Vagina (tissue), 2 donors: ENCODE measurements at regions not wholly inside any gene's neighbourhood (a gene's known extent, or its start where the extent isn't known, plus 50 kb on each side); places are given as distances from the start of the nearest gene placed in this dataset.

Experiments
- DNase-seq, 2 donors: peaks; one replicate each; pipeline ENCODE4 v3.0.0-alpha.2; 2017; ENCODE audit errors: extremely low spot score in 2 of 2
- H3K27ac ChIP-seq: fragments of 200-600 bp; sonication (generic); one replicate; pipeline ENCODE4 v1.5.1; 2019
- H3K27me3 ChIP-seq: fragments of 200-600 bp; sonication (generic); one replicate; pipeline ENCODE4 v1.5.1; 2019
- H3K36me3 ChIP-seq, 2 donors: fragments of 200-600 bp; sonication (generic); one replicate each; pipeline ENCODE4 v1.5.1; 2017 to 2019
- H3K4me1 ChIP-seq: fragments of 200-600 bp; sonication (generic); one replicate; pipeline ENCODE4 v1.5.1; 2019
- H3K4me3 ChIP-seq, 2 donors: fragments of 200-600 bp; sonication (generic); 1 replicate in 1 of 2; 2 replicates in 1 of 2; pipeline ENCODE4 v1.5.1; 2016 to 2019
- H3K9me3 ChIP-seq: fragments of 200-600 bp; sonication (generic); one replicate; pipeline ENCODE4 v1.5.1; 2019
- CTCF ChIP-seq, 3 experiments: fragments of 450-650 bp in 2 of 3; fragments of 200-600 bp in 1 of 3; sonication (generic) in 1 of 3; IDR thresholded peaks; one replicate each; pipeline ENCODE4 v1.5.1; 2017 to 2019; ENCODE audit warnings: antibody characterized with exemption in 3 of 3, mild to moderate bottlenecking in 2 of 3, moderate library complexity in 2 of 3
- POLR2A ChIP-seq, 2 donors: fragments of 450-650 bp; IDR thresholded peaks; one replicate each; pipeline ENCODE4 v1.6.1; 2017; ENCODE audit warnings: antibody characterized with exemption in 2 of 2, mild to moderate bottlenecking in 2 of 2, moderate library complexity in 2 of 2
- POLR2AphosphoS5 ChIP-seq, 2 donors: sonication (generic); formaldehyde crosslinking; IDR thresholded peaks; one replicate each; pipeline ENCODE4 v1.9.0; 2017; ENCODE audit warnings: antibody characterized with exemption in 2 of 2, mild to moderate bottlenecking in 2 of 2, low read depth in 1 of 2; ENCODE audit not compliant: insufficient read depth in 1 of 2
- intact Hi-C: fragments of 100-400 bp; cut with DNase I; formaldehyde crosslinking; loops from one replicate; pipeline ENCODE4 v1.15.1; 2023

GRCh38 chr4:134537701-134538100 lies 336.1 kb upstream of the PABPC4L start:
- DNase-seq = no peak
- no peak for TF ChIP-seq POLR2A (IDR thresholded peaks at IDR 0.05)
- no peak for TF ChIP-seq POLR2AphosphoS5 (IDR thresholded peaks at IDR 0.05; ENCODE audit: insufficient read depth in 1 of 2, low read depth in 1 of 2)
- TF ChIP-seq CTCF (IDR thresholded peaks at IDR 0.05) = no peak
- Histone ChIP-seq H3K4me1 (no peaks in the 10 kb centered on the region), H3K27ac (no peak overlapping the region), H3K36me3 (no peaks in the 10 kb centered on the region), H3K4me3 (no peak overlapping the region), H3K9me3 (no peaks in the 10 kb centered on the region), H3K27me3 (no peaks in the 10 kb centered on the region)
- intact Hi-C loops = no loop called here

GRCh38 chr4:134533068-134533467 lies 331.5 kb upstream of the PABPC4L start:
- no peak overlapping the region for H3K4me3 ChIP-seq
- intact Hi-C loops = no loop called here
- DNase-seq = no peak
- H3K27ac ChIP-seq = no peak overlapping the region
- no peaks in the 10 kb centered on the region for H3K36me3 ChIP-seq
- no peak for TF ChIP-seq POLR2A (IDR thresholded peaks at IDR 0.05)
- TF ChIP-seq CTCF (IDR thresholded peaks at IDR 0.05) = no peak
- no peak for TF ChIP-seq POLR2AphosphoS5 (IDR thresholded peaks at IDR 0.05; ENCODE audit: insufficient read depth in 1 of 2, low read depth in 1 of 2)
- H3K9me3 ChIP-seq = no peaks in the 10 kb centered on the region
- H3K4me1 ChIP-seq = no peaks in the 10 kb centered on the region
- no peaks in the 10 kb centered on the region for H3K27me3 ChIP-seq

GRCh38 chr4:134531013-134531412 lies 329.4 kb upstream of the PABPC4L start:
- TF ChIP-seq POLR2AphosphoS5 (IDR thresholded peaks at IDR 0.05; ENCODE audit: insufficient read depth in 1 of 2, low read depth in 1 of 2) (no peak), CTCF (IDR thresholded peaks at IDR 0.05) (no peak), POLR2A (IDR thresholded peaks at IDR 0.05) (no peak)
- H3K9me3 ChIP-seq = no peaks in the 10 kb centered on the region
- H3K36me3 ChIP-seq = no peaks in the 10 kb centered on the region
- no peak overlapping the region for H3K27ac ChIP-seq
- no peaks in the 10 kb centered on the region for H3K27me3 ChIP-seq
- intact Hi-C loops = no loop called here
- no peaks in the 10 kb centered on the region for H3K4me1 ChIP-seq
- no peak overlapping the region for H3K4me3 ChIP-seq
- no peak for DNase-seq

- intact Hi-C loops = no loop called here
- DNase-seq = no peak
- no peaks in the 10 kb centered on the region for H3K4me1 ChIP-seq
- H3K27ac ChIP-seq = no peak overlapping the region
- no peaks in the 10 kb centered on the region for H3K36me3 ChIP-seq
- no peaks in the 10 kb centered on the region for H3K27me3 ChIP-seq
- H3K9me3 ChIP-seq = no peaks in the 10 kb centered on the region
- TF ChIP-seq POLR2A (IDR thresholded peaks at IDR 0.05) = no peak
- TF ChIP-seq POLR2AphosphoS5 (IDR thresholded peaks at IDR 0.05; ENCODE audit: insufficient read depth in 1 of 2, low read depth in 1 of 2) = no peak
- TF ChIP-seq CTCF (IDR thresholded peaks at IDR 0.05) = no peak
- no peak overlapping the region for H3K4me3 ChIP-seq
These were observed 328.0 kb upstream of the PABPC4L start for GRCh38 chr4:134529629-134530028.

- intact Hi-C loops = no loop called here
- no peaks in the 10 kb centered on the region for H3K36me3 ChIP-seq
- H3K27ac ChIP-seq = no peak overlapping the region
- DNase-seq = no peak
- no peaks in the 10 kb centered on the region for H3K4me1 ChIP-seq
- no peak overlapping the region for H3K4me3 ChIP-seq
- no peaks in the 10 kb centered on the region for H3K27me3 ChIP-seq
- TF ChIP-seq POLR2A (IDR thresholded peaks at IDR 0.05) (no peak), CTCF (IDR thresholded peaks at IDR 0.05) (no peak), POLR2AphosphoS5 (IDR thresholded peaks at IDR 0.05; ENCODE audit: insufficient read depth in 1 of 2, low read depth in 1 of 2) (no peak)
- no peaks in the 10 kb centered on the region for H3K9me3 ChIP-seq
These were observed 317.1 kb upstream of the PABPC4L start for GRCh38 chr4:134518574-134519217.
